ENCODE measurements at regions not wholly inside any gene's neighbourhood (a gene's known extent, or its start where the extent isn't known, plus 50 kb on each side); places are given as distances from the start of the nearest gene placed in this dataset.
"Not testable (repeated sequence)": the region's sequence is repeated elsewhere in the genome, so short reads cannot be mapped to it uniquely, and the experiment has no call there.

GRCh38 chr12:59318940-59319339 lies 276.9 kb upstream of the SLC16A7 start:
- Histone ChIP-seq H3K4me1 (ENCODE audit: control insufficient read depth, extremely low read depth, insufficient read depth, low read length) (no peaks in the 10 kb centered on the region), H3K9me3 (ENCODE audit: control insufficient read depth, insufficient read depth, low read depth, low read length) (no peaks in the 10 kb centered on the region)

DNA sequence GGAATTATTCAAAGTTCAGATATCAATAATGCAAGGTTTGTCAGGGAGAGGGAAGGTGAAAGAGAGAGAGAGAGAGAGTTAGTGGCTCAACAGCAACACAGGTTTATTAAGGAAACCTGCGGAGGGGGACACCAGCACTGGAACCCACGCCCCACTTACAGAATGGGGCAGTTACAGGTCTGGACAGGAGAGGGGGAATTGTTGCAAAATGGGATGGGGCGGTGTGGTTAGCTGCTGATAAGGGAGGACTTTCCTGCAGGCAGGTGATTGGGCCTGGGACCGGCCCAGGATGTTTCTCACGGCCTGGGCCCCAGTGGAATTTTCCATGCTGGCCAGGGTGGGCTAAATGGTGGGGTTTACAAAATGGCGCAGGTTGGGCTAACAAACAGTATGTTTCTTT lies 278.2 kb upstream of the SLC16A7 start:
- H3K27me3 ChIP-seq (ENCODE audit: control insufficient read depth, insufficient read depth, low read length) = no peaks in the 10 kb centered on the region
- no peak overlapping the region for H3K4me2 ChIP-seq (ENCODE audit: extremely low read depth, insufficient read depth, low read length)
- H3K36me3 ChIP-seq (ENCODE audit: control insufficient read depth, insufficient read depth, low read length) = no peaks in the 10 kb centered on the region
- H3K9ac ChIP-seq (ENCODE audit: insufficient read depth, low read length) = no peak overlapping the region
- H3K79me2 ChIP-seq (ENCODE audit: control insufficient read depth, insufficient read depth, low read length) = no peaks in the 10 kb centered on the region
- no peak overlapping the region for H3K4me3 ChIP-seq (replicated peaks in 1 of 4; ENCODE audit: control extremely low read depth in 1 of 4, insufficient read depth in 1 of 4, low read depth in 3 of 4, low read length in 4 of 4)
- no peaks in the 10 kb centered on the region for H3K9me3 ChIP-seq (ENCODE audit: control insufficient read depth, insufficient read depth, low read depth, low read length)
- no peak overlapping the region for H3K27ac ChIP-seq (ENCODE audit: insufficient read depth, low read length)
- TF ChIP-seq EZH2 (IDR thresholded peaks at IDR 0.05; ENCODE audit: low read length, missing control alignments) = no peak
- TF ChIP-seq, protein P1, sequence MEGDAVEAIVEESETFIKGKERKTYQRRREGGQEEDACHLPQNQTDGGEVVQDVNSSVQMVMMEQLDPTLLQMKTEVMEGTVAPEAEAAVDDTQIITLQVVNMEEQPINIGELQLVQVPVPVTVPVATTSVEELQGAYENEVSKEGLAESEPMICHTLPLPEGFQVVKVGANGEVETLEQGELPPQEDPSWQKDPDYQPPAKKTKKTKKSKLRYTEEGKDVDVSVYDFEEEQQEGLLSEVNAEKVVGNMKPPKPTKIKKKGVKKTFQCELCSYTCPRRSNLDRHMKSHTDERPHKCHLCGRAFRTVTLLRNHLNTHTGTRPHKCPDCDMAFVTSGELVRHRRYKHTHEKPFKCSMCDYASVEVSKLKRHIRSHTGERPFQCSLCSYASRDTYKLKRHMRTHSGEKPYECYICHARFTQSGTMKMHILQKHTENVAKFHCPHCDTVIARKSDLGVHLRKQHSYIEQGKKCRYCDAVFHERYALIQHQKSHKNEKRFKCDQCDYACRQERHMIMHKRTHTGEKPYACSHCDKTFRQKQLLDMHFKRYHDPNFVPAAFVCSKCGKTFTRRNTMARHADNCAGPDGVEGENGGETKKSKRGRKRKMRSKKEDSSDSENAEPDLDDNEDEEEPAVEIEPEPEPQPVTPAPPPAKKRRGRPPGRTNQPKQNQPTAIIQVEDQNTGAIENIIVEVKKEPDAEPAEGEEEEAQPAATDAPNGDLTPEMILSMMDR (conservative IDR thresholded peaks at IDR 0.05 in 1 of 2, IDR thresholded peaks at IDR 0.05 in 1 of 2; ENCODE audit: low read depth in 1 of 2, low read length in 2 of 2) = no peak
- no peaks in the 10 kb centered on the region for H3K4me1 ChIP-seq (ENCODE audit: control insufficient read depth, extremely low read depth, insufficient read depth, low read length)
- H4K20me1 ChIP-seq (ENCODE audit: control insufficient read depth, extremely low read depth, insufficient read depth, low read length) = no peaks in the 10 kb centered on the region
- no peak overlapping the region for H2AFZ ChIP-seq (ENCODE audit: low read length)
- no peak for DNase-seq (ENCODE audit: low read depth in 2 of 2)

More at GRCh38 chr12:59318940-59319339, 276.9 kb upstream of the SLC16A7 start:
- no peaks in the 10 kb centered on the region for H3K27me3 ChIP-seq (ENCODE audit: control insufficient read depth, insufficient read depth, low read length)
- H3K9ac ChIP-seq (ENCODE audit: insufficient read depth, low read length) = no peak overlapping the region
- no peak overlapping the region for H3K4me2 ChIP-seq (ENCODE audit: extremely low read depth, insufficient read depth, low read length)
- H4K20me1 ChIP-seq (ENCODE audit: control insufficient read depth, extremely low read depth, insufficient read depth, low read length) = no peaks in the 10 kb centered on the region
- no peak for DNase-seq (ENCODE audit: low read depth in 2 of 2)
- no peak overlapping the region for H3K4me3 ChIP-seq (replicated peaks in 1 of 4; ENCODE audit: control extremely low read depth in 1 of 4, insufficient read depth in 1 of 4, low read depth in 3 of 4, low read length in 4 of 4)
- no peaks in the 10 kb centered on the region for H3K79me2 ChIP-seq (ENCODE audit: control insufficient read depth, insufficient read depth, low read length)
- no peak overlapping the region for H3K27ac ChIP-seq (ENCODE audit: insufficient read depth, low read length)
- TF ChIP-seq EZH2 (IDR thresholded peaks at IDR 0.05; ENCODE audit: low read length, missing control alignments) = no peak
- TF ChIP-seq, protein P1 (conservative IDR thresholded peaks at IDR 0.05 in 1 of 2, IDR thresholded peaks at IDR 0.05 in 1 of 2; ENCODE audit: low read depth in 1 of 2, low read length in 2 of 2) = no peak
- no peak overlapping the region for H2AFZ ChIP-seq (ENCODE audit: low read length)
- H3K36me3 ChIP-seq (ENCODE audit: control insufficient read depth, insufficient read depth, low read length) = no peaks in the 10 kb centered on the region

GRCh38 chr12:59316938-59317337 lies 278.9 kb upstream of the SLC16A7 start:
- Histone ChIP-seq H3K27me3 (ENCODE audit: control insufficient read depth, insufficient read depth, low read length) (no peaks in the 10 kb centered on the region), H3K4me3 (replicated peaks in 1 of 4; ENCODE audit: control extremely low read depth in 1 of 4, insufficient read depth in 1 of 4, low read depth in 3 of 4, low read length in 4 of 4) (no peak overlapping the region), H3K27ac (ENCODE audit: insufficient read depth, low read length) (no peak overlapping the region), H3K9me3 (ENCODE audit: control insufficient read depth, insufficient read depth, low read depth, low read length) (no peaks in the 10 kb centered on the region), H2AFZ (ENCODE audit: low read length) (no peak overlapping the region), H3K36me3 (ENCODE audit: control insufficient read depth, insufficient read depth, low read length) (no peaks in the 10 kb centered on the region), H3K4me1 (ENCODE audit: control insufficient read depth, extremely low read depth, insufficient read depth, low read length) (no peaks in the 10 kb centered on the region), H3K4me2 (ENCODE audit: extremely low read depth, insufficient read depth, low read length) (no peak overlapping the region), H3K9ac (ENCODE audit: insufficient read depth, low read length) (no peak overlapping the region), H4K20me1 (ENCODE audit: control insufficient read depth, extremely low read depth, insufficient read depth, low read length) (no peaks in the 10 kb centered on the region), H3K79me2 (ENCODE audit: control insufficient read depth, insufficient read depth, low read length) (no peaks in the 10 kb centered on the region)
- DNase-seq (ENCODE audit: low read depth in 2 of 2) = no peak
- no peak for TF ChIP-seq EZH2 (IDR thresholded peaks at IDR 0.05; ENCODE audit: low read length, missing control alignments)
- TF ChIP-seq, protein P1 (conservative IDR thresholded peaks at IDR 0.05 in 1 of 2, IDR thresholded peaks at IDR 0.05 in 1 of 2; ENCODE audit: low read depth in 1 of 2, low read length in 2 of 2) = no peak

GRCh38 chr12:59316354-59316753 lies 279.5 kb upstream of the SLC16A7 start:
- H3K4me3 ChIP-seq (replicated peaks in 1 of 4; ENCODE audit: control extremely low read depth in 1 of 4, insufficient read depth in 1 of 4, low read depth in 3 of 4, low read length in 4 of 4); H3K9me3 ChIP-seq (ENCODE audit: control insufficient read depth, insufficient read depth, low read depth, low read length); H3K36me3 ChIP-seq (ENCODE audit: control insufficient read depth, insufficient read depth, low read length); H3K4me1 ChIP-seq (ENCODE audit: control insufficient read depth, extremely low read depth, insufficient read depth, low read length); H3K79me2 ChIP-seq (ENCODE audit: control insufficient read depth, insufficient read depth, low read length); H3K4me2 ChIP-seq (ENCODE audit: extremely low read depth, insufficient read depth, low read length); H3K27ac ChIP-seq (ENCODE audit: insufficient read depth, low read length); H4K20me1 ChIP-seq (ENCODE audit: control insufficient read depth, extremely low read depth, insufficient read depth, low read length); H3K27me3 ChIP-seq (ENCODE audit: control insufficient read depth, insufficient read depth, low read length); H3K9ac ChIP-seq (ENCODE audit: insufficient read depth, low read length); H2AFZ ChIP-seq (ENCODE audit: low read length); DNase-seq (ENCODE audit: low read depth in 2 of 2): not testable (repeated sequence)
